CD14-positive monocyte (primary cell): ENCODE measurements at regions not wholly inside any gene's neighbourhood (a gene's known extent, or its start where the extent isn't known, plus 50 kb on each side); places are given as distances from the start of the nearest gene placed in this dataset.

Experiments used
- DNase-seq, 3 donors: peaks; one replicate each; pipeline ENCODE4 v3.0.0-alpha.2; 2011 to 2022
- H2AFZ ChIP-seq: 2 replicates; pipeline ENCODE4 v1.6.0; 2012; ENCODE audit warnings: mild to moderate bottlenecking, low read depth, low read length, inconsistent platforms; ENCODE audit not compliant: insufficient read depth, poor library complexity, severe bottlenecking
- H3K27ac ChIP-seq, 2 donors: 1 replicate in 1 of 2; 2 replicates in 1 of 2; pipeline ENCODE4 v1.5.1; 2012 to 2013; ENCODE audit warnings: low read length in 2 of 2, control low read depth in 1 of 2, inconsistent platforms in 1 of 2, low read depth in 1 of 2, mild to moderate bottlenecking in 1 of 2
- H3K27me3 ChIP-seq, 2 donors: one replicate each; pipeline versions ENCODE4 v1.6.0 to v1.6.1; 2011 to 2013; ENCODE audit warnings: low read length in 2 of 2; ENCODE audit not compliant: control insufficient read depth in 2 of 2, insufficient read depth in 2 of 2
- H3K36me3 ChIP-seq, 2 donors: replicated peaks in 1 of 2; 1 replicate in 1 of 2; 2 replicates in 1 of 2; pipeline versions ENCODE4 v1.5.1 to v1.6.1; 2012 to 2013; ENCODE audit warnings: low read length in 2 of 2, control low read depth in 1 of 2, inconsistent platforms in 1 of 2, mild to moderate bottlenecking in 1 of 2; ENCODE audit not compliant: insufficient read depth in 2 of 2, control insufficient read depth in 1 of 2
- H3K4me1 ChIP-seq, 2 donors: 1 replicate in 1 of 2; 2 replicates in 1 of 2; pipeline versions ENCODE4 v1.5.1 to v1.6.1; 2012 to 2013; ENCODE audit warnings: low read length in 2 of 2, control low read depth in 1 of 2, inconsistent platforms in 1 of 2, mild to moderate bottlenecking in 1 of 2, moderate library complexity in 1 of 2; ENCODE audit not compliant: insufficient read depth in 2 of 2, control insufficient read depth in 1 of 2
- H3K4me2 ChIP-seq: replicated peaks from 2 replicates; pipeline ENCODE3; 2012; ENCODE audit warnings: low read length, moderate library complexity, mild to moderate bottlenecking; ENCODE audit not compliant: poor library complexity, severe bottlenecking; ENCODE audit errors: extremely low read depth
- H3K4me3 ChIP-seq, 3 experiments: fragments of 200-600 bp in 1 of 3; sonication (generic) in 1 of 3; replicated peaks in 1 of 3; 1 replicate in 2 of 3; 2 replicates in 1 of 3; pipeline ENCODE4 v1.5.1; 2011 to 2013; ENCODE audit warnings: low read length in 3 of 3, mild to moderate bottlenecking in 3 of 3, control low read depth in 2 of 3, low read depth in 2 of 3, inconsistent platforms in 1 of 3, moderate library complexity in 1 of 3
- H3K79me2 ChIP-seq: 2 replicates; pipeline ENCODE4 v1.6.0; 2012; ENCODE audit warnings: mild to moderate bottlenecking, control low read depth, inconsistent platforms, low read length, moderate library complexity; ENCODE audit not compliant: insufficient read depth
- H3K9ac ChIP-seq: 2 replicates; pipeline ENCODE4 v1.6.0; 2017; ENCODE audit warnings: low read length, mild to moderate bottlenecking; ENCODE audit not compliant: insufficient read depth, poor library complexity, severe bottlenecking
- H3K9me3 ChIP-seq, 2 donors: replicated peaks in 1 of 2; 1 replicate in 1 of 2; 2 replicates in 1 of 2; pipeline versions ENCODE4 v1.5.1 to v1.6.1; 2012 to 2013; ENCODE audit warnings: low read length in 2 of 2, control low read depth in 1 of 2; ENCODE audit not compliant: control insufficient read depth in 1 of 2, insufficient read depth in 1 of 2
- H4K20me1 ChIP-seq: 2 replicates; pipeline ENCODE4 v1.6.0; 2012; ENCODE audit warnings: mild to moderate bottlenecking, low read length, control low read depth, moderate library complexity; ENCODE audit not compliant: insufficient read depth
- H3K27ac Mint-ChIP-seq, 7 donors: one replicate each; pipeline ENCODE4 v1.8.0; 2020; ENCODE audit warnings: mild to moderate bottlenecking in 7 of 7, mixed read lengths in 7 of 7, moderate library complexity in 6 of 7, inconsistent platforms in 2 of 7
- H3K27me3 Mint-ChIP-seq, 3 donors: one replicate each; pipeline ENCODE4 v1.8.0; 2021 to 2022; ENCODE audit warnings: low read depth in 3 of 3, mild to moderate bottlenecking in 3 of 3, mixed read lengths in 3 of 3, moderate library complexity in 3 of 3, inconsistent platforms in 1 of 3
- H3K36me3 Mint-ChIP-seq, 2 donors: one replicate each; pipeline ENCODE4 v1.8.0; 2020; ENCODE audit warnings: mixed read lengths in 2 of 2, inconsistent platforms in 1 of 2, mild to moderate bottlenecking in 1 of 2
- H3K4me1 Mint-ChIP-seq: one replicate; pipeline ENCODE4 v1.8.0; 2020; ENCODE audit warnings: mild to moderate bottlenecking, mixed read lengths
- H3K4me3 Mint-ChIP-seq, 2 donors: one replicate each; pipeline ENCODE4 v1.8.0; 2020; ENCODE audit warnings: mild to moderate bottlenecking in 2 of 2, mixed read lengths in 2 of 2, moderate library complexity in 1 of 2
- H3K9me3 Mint-ChIP-seq, 7 donors: one replicate each; pipeline ENCODE4 v1.8.0; 2020 to 2022; ENCODE audit warnings: mixed read lengths in 7 of 7, mild to moderate bottlenecking in 6 of 7, moderate library complexity in 6 of 7, inconsistent platforms in 2 of 7
- WGBS: methylation state at CpG from one replicate; pipeline ENCODE4 v1.1.5; 2013; ENCODE audit warnings: missing lambda C conversion rate; ENCODE audit not compliant: insufficient coverage; 5-methylcytosine and 5-hydroxymethylcytosine counted together
- intact Hi-C, 2 donors: fragments of 100-400 bp; cut with micrococcal nuclease; formaldehyde crosslinking; loops; one replicate each; pipeline versions ENCODE4 v1.15.0 to v1.15.1; 2023
- TF ChIP-seq, protein P1 (sequence below): fragments of 200-600 bp; IDR thresholded peaks from one replicate; pipeline ENCODE4 v1.8.0; 2022; ENCODE audit warnings: antibody characterized with exemption, mild to moderate bottlenecking

DNA sequence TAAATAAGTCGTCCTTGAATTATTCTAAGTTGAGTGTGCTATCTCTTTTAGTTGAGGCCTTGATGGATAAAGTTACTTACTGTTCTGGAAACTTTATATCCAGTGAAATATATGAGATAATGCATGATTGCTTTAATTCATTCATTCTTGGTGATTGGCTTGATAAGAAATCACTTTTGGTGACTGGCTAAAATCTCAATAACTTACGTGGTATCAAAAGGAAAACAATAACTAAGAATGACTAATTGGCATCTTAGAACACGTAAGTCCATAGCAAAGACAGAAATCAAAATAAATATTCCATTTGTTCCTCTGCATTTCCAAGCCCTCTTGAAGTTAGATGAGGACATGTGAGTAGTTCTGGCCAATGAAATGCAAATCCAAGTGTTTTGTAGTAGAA is 251.6 kb downstream of the NUP35 start:
- Histone ChIP-seq H2AFZ (no peak overlapping the region), H3K79me2 (no peaks in the 10 kb centered on the region), H3K9me3 (no peaks in the 10 kb centered on the region), H3K4me2 (no peak overlapping the region), H4K20me1 (no peaks in the 10 kb centered on the region), H3K27me3 (no peaks in the 10 kb centered on the region), H3K27ac (no peak overlapping the region), H3K9ac (no peak overlapping the region), H3K4me1 (no peaks in the 10 kb centered on the region), H3K4me3 (no peak overlapping the region), H3K36me3 (no peaks in the 10 kb centered on the region)
- Mint-ChIP-seq H3K27ac (no peak overlapping the region), H3K27me3 (no peaks in the 10 kb centered on the region), H3K4me3 (no peak overlapping the region), H3K9me3 (peaks cover 0 to 5% (median 4%) of the 10 kb centered on the region in 7 donors), H3K4me1 (no peaks in the 10 kb centered on the region), H3K36me3 (no peaks in the 10 kb centered on the region)
- TF ChIP-seq, protein P1, sequence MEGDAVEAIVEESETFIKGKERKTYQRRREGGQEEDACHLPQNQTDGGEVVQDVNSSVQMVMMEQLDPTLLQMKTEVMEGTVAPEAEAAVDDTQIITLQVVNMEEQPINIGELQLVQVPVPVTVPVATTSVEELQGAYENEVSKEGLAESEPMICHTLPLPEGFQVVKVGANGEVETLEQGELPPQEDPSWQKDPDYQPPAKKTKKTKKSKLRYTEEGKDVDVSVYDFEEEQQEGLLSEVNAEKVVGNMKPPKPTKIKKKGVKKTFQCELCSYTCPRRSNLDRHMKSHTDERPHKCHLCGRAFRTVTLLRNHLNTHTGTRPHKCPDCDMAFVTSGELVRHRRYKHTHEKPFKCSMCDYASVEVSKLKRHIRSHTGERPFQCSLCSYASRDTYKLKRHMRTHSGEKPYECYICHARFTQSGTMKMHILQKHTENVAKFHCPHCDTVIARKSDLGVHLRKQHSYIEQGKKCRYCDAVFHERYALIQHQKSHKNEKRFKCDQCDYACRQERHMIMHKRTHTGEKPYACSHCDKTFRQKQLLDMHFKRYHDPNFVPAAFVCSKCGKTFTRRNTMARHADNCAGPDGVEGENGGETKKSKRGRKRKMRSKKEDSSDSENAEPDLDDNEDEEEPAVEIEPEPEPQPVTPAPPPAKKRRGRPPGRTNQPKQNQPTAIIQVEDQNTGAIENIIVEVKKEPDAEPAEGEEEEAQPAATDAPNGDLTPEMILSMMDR = no peak
- intact Hi-C loops = no loop called here
- no peak for DNase-seq
- no CpG with 5 or more reads among the region's 3 CpGs for WGBS

DNA sequence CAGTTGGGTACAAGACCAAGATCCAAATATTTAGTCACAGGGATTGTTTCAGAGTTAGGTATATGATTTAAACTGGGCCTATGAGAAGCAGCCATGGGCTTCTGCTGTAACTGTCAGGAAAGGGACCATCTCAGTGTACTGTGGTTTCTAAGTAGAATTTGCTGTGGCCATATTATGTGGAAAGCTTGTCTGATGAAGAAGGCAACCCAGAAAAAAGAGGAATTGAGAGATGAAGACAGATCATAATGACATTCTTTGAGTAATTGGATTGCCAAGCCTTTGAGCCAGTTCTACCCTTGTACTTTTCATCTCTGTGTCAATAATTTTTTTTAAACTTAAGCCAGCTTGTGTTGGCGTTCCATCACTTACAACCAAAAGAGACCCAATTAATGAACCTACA is 259.6 kb downstream of the NUP35 start:
- TF ChIP-seq, protein P1 = no peak

More for the DNA sequence above, 259.6 kb downstream of the NUP35 start:
- intact Hi-C loops = no loop called here
- H3K27me3 Mint-ChIP-seq = no peaks in the 10 kb centered on the region
- DNase-seq = no peak
- no peak overlapping the region for H2AFZ ChIP-seq
- no peaks in the 10 kb centered on the region for H3K27me3 ChIP-seq
- H3K36me3 ChIP-seq = no peaks in the 10 kb centered on the region
- H3K27ac ChIP-seq = no peak overlapping the region
- H3K4me3 ChIP-seq = no peak overlapping the region
- no peaks in the 10 kb centered on the region for H3K4me1 ChIP-seq
- WGBS = no CpG with 5 or more reads among the region's 1 CpG
- no peak overlapping the region for H3K27ac Mint-ChIP-seq
- H3K4me3 Mint-ChIP-seq = no peak overlapping the region
- H3K79me2 ChIP-seq = no peaks in the 10 kb centered on the region
- H3K4me2 ChIP-seq = no peak overlapping the region
- no peaks in the 10 kb centered on the region for H3K9me3 ChIP-seq
- no peaks in the 10 kb centered on the region for H4K20me1 ChIP-seq
- no peaks in the 10 kb centered on the region for H3K36me3 Mint-ChIP-seq
- H3K4me1 Mint-ChIP-seq = no peaks in the 10 kb centered on the region
- H3K9me3 Mint-ChIP-seq = peaks cover 4 to 13% (median 7%) of the 10 kb centered on the region in 7 donors
- H3K9ac ChIP-seq = no peak overlapping the region
